Mammary epithelial cell (primary cell): ENCODE measurements at regions not wholly inside any gene's neighbourhood (a gene's known extent, or its start where the extent isn't known, plus 50 kb on each side); places are given as distances from the start of the nearest gene placed in this dataset.

Experiments used
- CTCF ChIP-seq, 2 donors: IDR thresholded peaks in 1 of 2; conservative IDR thresholded peaks in 1 of 2; 2 replicates each; pipeline ENCODE4 v1.5.1; 2011 to 2012; ENCODE audit warnings: inconsistent platforms in 2 of 2, low read length in 2 of 2, mild to moderate bottlenecking in 2 of 2, control low read depth in 1 of 2, low read depth in 1 of 2; ENCODE audit not compliant: insufficient read depth in 1 of 2; ENCODE audit errors: extremely low read depth in 1 of 2
- EZH2 ChIP-seq: IDR thresholded peaks from 2 replicates; pipeline ENCODE4 v1.6.1; 2012; ENCODE audit warnings: low read length, inconsistent platforms, borderline replicate concordance

GRCh38 chr2:187906021-187906420 is 351.8 kb upstream of the TFPI start:
- no peak for TF ChIP-seq CTCF (conservative IDR thresholded peaks at IDR 0.05 in 1 of 2, IDR thresholded peaks at IDR 0.05 in 1 of 2; ENCODE audit: extremely low read depth in 1 of 2, insufficient read depth in 1 of 2, low read depth in 1 of 2, low read length in 2 of 2)
- TF ChIP-seq EZH2, result no peak
